Activated CD4-positive, alpha-beta T cell treated with anti-CD3 and anti-CD28 coated beads, Interleukin-2, amount 50 U/mL, for 24 hours (primary cell): ENCODE measurements at regions not wholly inside any gene's neighbourhood (a gene's known extent, or its start where the extent isn't known, plus 50 kb on each side); places are given as distances from the start of the nearest gene placed in this dataset.

Experiments
- DNase-seq, 2 donors: peaks; one replicate each; pipeline ENCODE4 v3.0.0-alpha.2; 2020; ENCODE audit warnings: low read depth in 1 of 2, low spot score in 1 of 2

- no peak for DNase-seq
Measured at GRCh38 chr13:90680826-90681225, 666.7 kb upstream of the MIR17HG start.

- no peak for DNase-seq
Measured at GRCh38 chr13:90683711-90684131, 663.8 kb upstream of the MIR17HG start.

GRCh38 chr13:90686442-90686841, 661.0 kb upstream of the MIR17HG start:
- DNase-seq, result no peak

- no peak for DNase-seq
Measured at GRCh38 chr13:90689111-90689510, 658.4 kb upstream of the MIR17HG start.

- DNase-seq, result no peak
Measured at GRCh38 chr13:90690458-90691080, 656.9 kb upstream of the MIR17HG start.

GRCh38 chr13:90696254-90696653, 651.2 kb upstream of the MIR17HG start:
- no peak for DNase-seq

GRCh38 chr13:90696656-90697055, 650.8 kb upstream of the MIR17HG start:
- no peak for DNase-seq

- DNase-seq, result no peak
Measured at GRCh38 chr13:90700340-90700739, 647.1 kb upstream of the MIR17HG start.

GRCh38 chr13:90701264-90701663, 646.2 kb upstream of the MIR17HG start:
- no peak for DNase-seq

- DNase-seq, result no peak
Measured at GRCh38 chr13:90702050-90702449, 645.4 kb upstream of the MIR17HG start.

GRCh38 chr13:90706631-90707030, 640.9 kb upstream of the MIR17HG start:
- DNase-seq, result no peak

- no peak for DNase-seq
Measured at GRCh38 chr13:90708128-90708527, 639.4 kb upstream of the MIR17HG start.

- DNase-seq, result no peak
Measured at GRCh38 chr13:90709319-90709718, 638.2 kb upstream of the MIR17HG start.

GRCh38 chr13:90710164-90710759, 637.2 kb upstream of the MIR17HG start:
- no peak for DNase-seq

- DNase-seq, result no peak
Measured at GRCh38 chr13:90713441-90714133, 633.9 kb upstream of the MIR17HG start.

GRCh38 chr13:90715485-90715884, 632.0 kb upstream of the MIR17HG start:
- no peak for DNase-seq

GRCh38 chr13:90717451-90717936, 630.0 kb upstream of the MIR17HG start:
- DNase-seq, result no peak

- no peak for DNase-seq
Measured at GRCh38 chr13:90719461-90719860, 628.0 kb upstream of the MIR17HG start.

GRCh38 chr13:90721937-90722336, 625.5 kb upstream of the MIR17HG start:
- DNase-seq, result no peak

GRCh38 chr13:90723381-90723780, 624.1 kb upstream of the MIR17HG start:
- no peak for DNase-seq

- DNase-seq, result no peak
Measured at GRCh38 chr13:90726375-90726774, 621.1 kb upstream of the MIR17HG start.

GRCh38 chr13:90732049-90732448, 615.4 kb upstream of the MIR17HG start:
- DNase-seq, result no peak
